ENCODE measurements at regions not wholly inside any gene's neighbourhood (a gene's known extent, or its start where the extent isn't known, plus 50 kb on each side); places are given as distances from the start of the nearest gene placed in this dataset.

DNA sequence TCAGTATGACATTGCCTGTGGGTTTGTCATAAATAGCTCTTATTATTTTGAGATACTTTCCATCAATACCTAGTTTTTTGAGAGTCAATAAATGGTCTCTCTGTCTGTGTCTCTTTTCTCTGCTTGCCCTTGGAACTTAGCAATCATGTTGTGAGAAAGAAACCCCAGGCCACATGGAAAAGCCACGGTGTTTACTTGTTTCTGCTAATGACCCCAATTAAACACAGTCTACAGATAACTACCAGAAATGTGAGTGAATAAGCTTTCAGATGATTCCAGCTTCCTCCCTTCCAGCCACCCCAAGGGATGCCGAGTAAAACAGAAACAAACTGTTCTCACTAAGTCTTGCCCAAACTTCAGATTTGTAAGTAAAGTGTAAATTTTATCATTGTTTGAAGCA lies 584.9 kb downstream of the MAT2B start:
- no peak overlapping the region for H3K27ac ChIP-seq
- TF ChIP-seq, protein P1, sequence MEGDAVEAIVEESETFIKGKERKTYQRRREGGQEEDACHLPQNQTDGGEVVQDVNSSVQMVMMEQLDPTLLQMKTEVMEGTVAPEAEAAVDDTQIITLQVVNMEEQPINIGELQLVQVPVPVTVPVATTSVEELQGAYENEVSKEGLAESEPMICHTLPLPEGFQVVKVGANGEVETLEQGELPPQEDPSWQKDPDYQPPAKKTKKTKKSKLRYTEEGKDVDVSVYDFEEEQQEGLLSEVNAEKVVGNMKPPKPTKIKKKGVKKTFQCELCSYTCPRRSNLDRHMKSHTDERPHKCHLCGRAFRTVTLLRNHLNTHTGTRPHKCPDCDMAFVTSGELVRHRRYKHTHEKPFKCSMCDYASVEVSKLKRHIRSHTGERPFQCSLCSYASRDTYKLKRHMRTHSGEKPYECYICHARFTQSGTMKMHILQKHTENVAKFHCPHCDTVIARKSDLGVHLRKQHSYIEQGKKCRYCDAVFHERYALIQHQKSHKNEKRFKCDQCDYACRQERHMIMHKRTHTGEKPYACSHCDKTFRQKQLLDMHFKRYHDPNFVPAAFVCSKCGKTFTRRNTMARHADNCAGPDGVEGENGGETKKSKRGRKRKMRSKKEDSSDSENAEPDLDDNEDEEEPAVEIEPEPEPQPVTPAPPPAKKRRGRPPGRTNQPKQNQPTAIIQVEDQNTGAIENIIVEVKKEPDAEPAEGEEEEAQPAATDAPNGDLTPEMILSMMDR (conservative IDR thresholded peaks at IDR 0.05): no peak

DNA sequence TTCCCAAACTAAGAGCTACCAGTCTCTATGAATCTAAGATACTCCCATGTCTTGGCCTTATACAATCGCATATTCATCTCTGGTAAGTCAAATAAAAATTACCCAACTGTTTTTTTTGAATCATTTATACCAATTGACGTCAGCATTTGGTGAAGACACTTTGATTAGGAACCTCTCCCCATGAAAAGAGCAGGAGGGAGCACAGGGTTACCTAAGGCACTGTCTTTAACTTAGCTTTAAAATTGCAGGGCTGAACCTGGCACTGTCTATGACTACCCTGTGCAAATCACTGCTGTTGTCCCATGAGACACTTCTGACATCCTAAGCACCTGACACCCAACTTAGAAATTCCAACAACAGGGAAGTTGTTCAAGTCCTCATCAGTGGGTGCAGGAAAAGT lies 586.4 kb downstream of the MAT2B start:
- TF ChIP-seq, protein P1 (conservative IDR thresholded peaks at IDR 0.05): no peak
- no peak overlapping the region for H3K27ac ChIP-seq

DNA sequence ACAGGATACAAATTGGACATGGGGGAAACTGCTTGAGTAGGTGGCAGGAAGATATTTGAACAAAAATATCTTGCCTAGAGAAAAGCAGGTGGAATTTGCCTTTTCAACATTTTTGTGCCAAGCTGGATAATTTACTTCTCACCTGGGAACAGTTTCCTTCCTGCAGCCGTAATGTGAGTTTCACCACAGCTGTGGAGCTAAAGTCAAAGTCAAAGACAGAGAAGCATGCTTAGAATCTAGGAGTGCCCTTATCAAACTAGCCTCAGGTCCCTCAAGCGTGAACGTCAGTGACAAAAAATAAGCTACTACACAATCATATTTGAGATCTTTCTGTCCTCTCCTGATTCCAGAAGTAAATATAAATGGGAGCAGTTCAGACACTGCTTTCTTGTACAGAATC lies 588.9 kb downstream of the MAT2B start:
- TF ChIP-seq, protein P1 (conservative IDR thresholded peaks at IDR 0.05): no peak

DNA sequence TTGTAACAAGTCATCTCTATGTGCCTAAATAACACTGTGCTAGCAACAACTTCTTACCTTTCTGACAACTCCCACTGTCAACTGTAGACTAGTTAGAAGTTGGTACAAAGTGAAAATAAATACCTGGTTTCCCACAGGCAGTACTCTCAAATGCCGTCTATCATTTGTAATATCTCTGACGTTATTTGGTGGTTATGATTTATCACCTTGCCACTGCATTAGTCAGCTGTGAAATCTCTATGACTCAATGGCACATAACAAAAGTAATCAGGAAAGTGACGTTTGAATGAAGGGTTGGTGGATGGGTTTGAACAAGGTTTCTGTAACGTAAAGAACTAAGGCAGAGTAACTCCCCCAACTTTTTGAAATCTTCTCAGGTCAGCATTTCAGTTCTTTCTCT lies 592.3 kb downstream of the MAT2B start:
- TF ChIP-seq, protein P1 (conservative IDR thresholded peaks at IDR 0.05): no peak
- no peak overlapping the region for H3K27ac ChIP-seq

More for the DNA sequence above, 588.9 kb downstream of the MAT2B start:
- no peak overlapping the region for H3K27ac ChIP-seq

DNA sequence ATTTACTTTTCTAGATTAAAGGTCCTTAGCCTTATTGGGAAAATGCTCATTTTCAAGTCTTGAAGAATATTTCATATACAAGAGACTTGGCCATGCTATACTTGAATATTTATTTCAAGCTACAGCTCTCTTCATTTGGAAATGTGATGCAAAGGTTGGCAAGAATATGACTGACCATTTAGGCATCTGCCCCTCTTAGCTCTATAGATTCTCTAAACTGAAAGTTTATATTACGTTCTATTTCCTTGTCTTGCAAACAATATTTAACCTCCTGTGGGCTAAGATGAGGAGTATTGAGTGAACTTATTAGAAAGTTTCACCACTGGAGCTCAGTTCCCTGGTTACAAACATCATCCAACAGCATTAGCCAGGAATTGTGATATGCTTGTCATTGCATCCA lies 593.1 kb downstream of the MAT2B start:
- TF ChIP-seq, protein P1 (conservative IDR thresholded peaks at IDR 0.05): no peak
- H3K27ac ChIP-seq: no peak overlapping the region

DNA sequence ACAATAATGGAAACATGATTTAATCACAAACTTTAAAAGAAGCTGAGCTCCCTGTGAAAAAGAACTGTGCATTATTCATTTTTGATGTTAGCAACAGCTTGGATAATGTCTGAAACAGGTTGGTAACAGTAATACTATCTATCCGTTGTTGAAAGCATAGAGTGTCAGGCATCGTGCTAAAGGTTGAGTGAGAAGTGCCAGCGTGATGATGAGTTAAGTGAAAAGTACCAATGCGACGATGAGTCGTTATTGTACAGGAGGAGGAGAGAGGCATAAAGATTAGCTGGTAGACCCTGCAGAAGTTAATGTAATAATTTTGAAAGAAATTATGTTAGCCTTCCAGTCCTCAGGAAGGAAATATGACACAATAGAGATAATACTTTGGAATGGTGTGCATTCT lies 593.6 kb downstream of the MAT2B start:
- no peak overlapping the region for H3K27ac ChIP-seq
- TF ChIP-seq, protein P1 (conservative IDR thresholded peaks at IDR 0.05): no peak

DNA sequence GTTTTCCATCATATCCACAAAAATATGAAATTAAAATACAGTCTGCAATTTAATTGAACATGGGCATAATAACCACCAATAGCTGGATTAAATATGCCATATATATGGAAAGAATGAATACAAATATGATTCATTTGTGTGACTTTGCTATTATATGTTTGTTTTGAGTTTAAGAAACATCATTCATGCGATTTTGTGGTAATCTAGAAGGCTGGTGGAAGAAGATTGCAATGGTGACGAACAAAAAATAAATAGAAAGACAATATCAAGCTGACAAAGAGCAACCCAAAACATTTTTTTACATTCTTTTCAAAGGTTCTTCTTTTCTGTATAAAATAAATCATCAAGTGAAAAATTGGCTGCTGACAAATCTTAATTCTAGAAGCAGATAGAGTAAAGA lies 610.0 kb downstream of the MAT2B start:
- TF ChIP-seq, protein P1 (conservative IDR thresholded peaks at IDR 0.05): no peak

More for the DNA sequence above, 610.0 kb downstream of the MAT2B start:
- no peak overlapping the region for H3K27ac ChIP-seq
